Trophoblast cell (in vitro differentiated cells and primary cell): ENCODE measurements at regions not wholly inside any gene's neighbourhood (a gene's known extent, or its start where the extent isn't known, plus 50 kb on each side); places are given as distances from the start of the nearest gene placed in this dataset.

Experiments
- DNase-seq, 2 donors: peaks; one replicate each; pipeline ENCODE4 v3.0.0-alpha.2; 2016
- H2AFZ ChIP-seq: 2 replicates; pipeline ENCODE4 v1.6.1; 2013; ENCODE audit warnings: low read length, moderate library complexity, mild to moderate bottlenecking; ENCODE audit not compliant: insufficient read depth, poor library complexity
- H2AK5ac ChIP-seq: 2 replicates; pipeline ENCODE4 v1.6.1; 2013; ENCODE audit warnings: mild to moderate bottlenecking, low read length
- H2BK120ac ChIP-seq: 2 replicates; pipeline ENCODE4 v1.6.1; 2013; ENCODE audit warnings: low read length, mild to moderate bottlenecking, moderate library complexity; ENCODE audit not compliant: insufficient read depth, poor library complexity
- H2BK12ac ChIP-seq: 2 replicates; pipeline ENCODE4 v1.6.1; 2013; ENCODE audit warnings: mild to moderate bottlenecking, low read length, moderate library complexity
- H2BK5ac ChIP-seq: 2 replicates; pipeline ENCODE4 v1.6.1; 2013; ENCODE audit warnings: low read length, low read depth, moderate library complexity, mild to moderate bottlenecking; ENCODE audit not compliant: poor library complexity
- H3K14ac ChIP-seq: 2 replicates; pipeline ENCODE4 v1.6.1; 2013; ENCODE audit warnings: mild to moderate bottlenecking, low read length
- H3K18ac ChIP-seq: 2 replicates; pipeline ENCODE4 v1.6.1; 2013; ENCODE audit warnings: mild to moderate bottlenecking, low read length
- H3K23ac ChIP-seq: 2 replicates; pipeline ENCODE4 v1.6.1; 2013; ENCODE audit warnings: low read length
- H3K27ac ChIP-seq: 2 replicates; pipeline ENCODE4 v1.5.1; 2013; ENCODE audit warnings: low read depth, mild to moderate bottlenecking, inconsistent platforms, low read length, moderate library complexity
- H3K27me3 ChIP-seq: 2 replicates; pipeline ENCODE4 v1.6.1; 2013; ENCODE audit warnings: inconsistent platforms, mild to moderate bottlenecking, low read length, moderate library complexity; ENCODE audit not compliant: insufficient read depth
- H3K36me3 ChIP-seq, 2 experiments: 1 replicate in 1 of 2; 2 replicates in 1 of 2; pipeline ENCODE4 v1.6.1; 2013; ENCODE audit warnings: low read length in 2 of 2, mild to moderate bottlenecking in 2 of 2, moderate library complexity in 1 of 2; ENCODE audit not compliant: insufficient read depth in 2 of 2, control insufficient read depth in 1 of 2
- H3K4ac ChIP-seq: 2 replicates; pipeline ENCODE4 v1.6.1; 2013; ENCODE audit warnings: low read depth, mild to moderate bottlenecking, low read length, moderate library complexity
- H3K4me1 ChIP-seq, 2 experiments: 1 replicate in 1 of 2; 2 replicates in 1 of 2; pipeline ENCODE4 v1.6.1; 2013; ENCODE audit warnings: low read length in 2 of 2, mild to moderate bottlenecking in 2 of 2, moderate library complexity in 1 of 2; ENCODE audit not compliant: insufficient read depth in 2 of 2, control insufficient read depth in 1 of 2
- H3K4me2 ChIP-seq: 2 replicates; pipeline ENCODE4 v1.6.1; 2013; ENCODE audit warnings: inconsistent platforms, mild to moderate bottlenecking, low read length, moderate library complexity
- H3K4me3 ChIP-seq: 2 replicates; pipeline ENCODE4 v1.5.1; 2013; ENCODE audit warnings: mild to moderate bottlenecking, low read depth, low read length, inconsistent platforms
- H3K79me1 ChIP-seq: one replicate; pipeline ENCODE4 v1.6.1; 2013; ENCODE audit warnings: low read length
- H3K79me2 ChIP-seq: 2 replicates; pipeline ENCODE4 v1.6.1; 2013; ENCODE audit warnings: low read length, mild to moderate bottlenecking; ENCODE audit not compliant: control insufficient read depth, insufficient read depth, poor library complexity
- H3K9ac ChIP-seq: 2 replicates; pipeline ENCODE4 v1.6.1; 2013; ENCODE audit warnings: mild to moderate bottlenecking, low read length
- H3K9me3 ChIP-seq: 2 replicates; pipeline ENCODE4 v1.6.1; 2013; ENCODE audit warnings: low read depth, mild to moderate bottlenecking, control low read depth, inconsistent platforms, low read length; ENCODE audit not compliant: insufficient read depth
- H4K12ac ChIP-seq: 2 replicates; pipeline ENCODE4 v1.6.1; 2013; ENCODE audit warnings: low read depth, mild to moderate bottlenecking, low read length, moderate library complexity
- H4K8ac ChIP-seq: 2 replicates; pipeline ENCODE4 v1.6.1; 2013; ENCODE audit warnings: low read depth, mild to moderate bottlenecking, low read length, moderate library complexity
- H4K91ac ChIP-seq: one replicate; pipeline ENCODE4 v1.6.1; 2013; ENCODE audit warnings: low read depth, mild to moderate bottlenecking, low read length, moderate library complexity
- WGBS: extraction: QIAGEN DNeasy Blood & Tissue Kit; methylation state at CpG from one replicate; pipeline ENCODE4 v1.1.7; 2013; ENCODE audit warnings: missing lambda C conversion rate; ENCODE audit not compliant: insufficient read length, insufficient coverage; ENCODE audit errors: extremely low coverage; 5-methylcytosine and 5-hydroxymethylcytosine counted together

GRCh38 chr2:173797586-173798263 lies 167.4 kb downstream of the SP3 start:
- H3K4me3 ChIP-seq, result no peak overlapping the region
- H3K79me2 ChIP-seq, result no peaks in the 10 kb centered on the region
- no peaks in the 10 kb centered on the region for H3K36me3 ChIP-seq
- H2BK5ac ChIP-seq, result no peak overlapping the region
- no peak overlapping the region for H2AFZ ChIP-seq
- no peak overlapping the region for H3K14ac ChIP-seq
- no peak overlapping the region for H3K18ac ChIP-seq
- H3K4me2 ChIP-seq, result no peak overlapping the region
- no peak for DNase-seq
- H3K23ac ChIP-seq, result no peak overlapping the region
- no peak overlapping the region for H3K4ac ChIP-seq
- no peaks in the 10 kb centered on the region for H3K9me3 ChIP-seq
- H3K27me3 ChIP-seq, result no peaks in the 10 kb centered on the region
- H3K27ac ChIP-seq, result no peak overlapping the region
- no peak overlapping the region for H4K8ac ChIP-seq
- no peak overlapping the region for H2BK12ac ChIP-seq
- H3K79me1 ChIP-seq, result peaks cover 4% of the 10 kb centered on the region
- no peak overlapping the region for H4K12ac ChIP-seq
- H4K91ac ChIP-seq, result peak overlapping the region; percentile 9
- H3K4me1 ChIP-seq, result peaks cover 5 to 7% of the 10 kb centered on the region in 2 experiments
- no CpG with 5 or more reads among the region's 4 CpGs for WGBS
- H2AK5ac ChIP-seq, result no peak overlapping the region
- no peak overlapping the region for H3K9ac ChIP-seq
- no peak overlapping the region for H2BK120ac ChIP-seq

- Histone ChIP-seq H2AFZ (no peak overlapping the region), H2BK120ac (peak overlapping the region; percentile 88), H3K4me2 (no peak overlapping the region), H3K4ac (no peak overlapping the region), H3K36me3 (no peaks in the 10 kb centered on the region), H3K79me2 (peaks cover 2% of the 10 kb centered on the region), H4K8ac (no peak overlapping the region), H4K91ac (peak overlapping the region; percentile 93), H3K14ac (no peak overlapping the region), H3K9ac (no peak overlapping the region), H3K23ac (no peak overlapping the region), H3K4me1 (peaks cover 11 to 26% of the 10 kb centered on the region in 2 experiments), H3K4me3 (no peak overlapping the region), H3K27me3 (no peaks in the 10 kb centered on the region), H3K9me3 (no peaks in the 10 kb centered on the region), H3K79me1 (peaks cover 10% of the 10 kb centered on the region), H2BK5ac (peak overlapping the region; percentile 63), H2BK12ac (peak overlapping the region; percentile 75), H3K18ac (no peak overlapping the region), H3K27ac (peak overlapping the region; percentile 59), H4K12ac (no peak overlapping the region), H2AK5ac (no peak overlapping the region)
- peak; percentile 12 to 23 for DNase-seq
Measured at GRCh38 chr2:173802518-173802917, 162.7 kb downstream of the SP3 start.

- Histone ChIP-seq H4K91ac (no peak overlapping the region), H4K8ac (no peak overlapping the region), H3K4ac (no peak overlapping the region), H3K14ac (no peak overlapping the region), H3K27ac (peak overlapping the region; percentile 33), H3K9me3 (no peaks in the 10 kb centered on the region), H3K18ac (no peak overlapping the region), H2AFZ (no peak overlapping the region), H3K79me2 (peaks cover 2% of the 10 kb centered on the region), H2BK12ac (no peak overlapping the region), H3K79me1 (peaks cover 10% of the 10 kb centered on the region), H4K12ac (no peak overlapping the region), H3K27me3 (no peaks in the 10 kb centered on the region), H3K4me2 (no peak overlapping the region), H3K4me3 (no peak overlapping the region), H3K9ac (no peak overlapping the region), H2BK120ac (no peak overlapping the region), H3K23ac (no peak overlapping the region), H2BK5ac (no peak overlapping the region), H3K4me1 (peaks cover 11 to 24% of the 10 kb centered on the region in 2 experiments), H2AK5ac (no peak overlapping the region), H3K36me3 (no peaks in the 10 kb centered on the region)
- WGBS, result no CpG with 5 or more reads among the region's 1 CpG
- DNase-seq, result no peak
Measured at GRCh38 chr2:173803449-173803848, 161.7 kb downstream of the SP3 start.

- no peak overlapping the region for H3K4ac ChIP-seq
- H2BK12ac ChIP-seq, result peak overlapping the region; percentile 75
- peak; percentile 25 to 50 for DNase-seq
- no peak overlapping the region for H4K12ac ChIP-seq
- H3K23ac ChIP-seq, result no peak overlapping the region
- H2AFZ ChIP-seq, result no peak overlapping the region
- H3K27ac ChIP-seq, result no peak overlapping the region
- H3K36me3 ChIP-seq, result no peaks in the 10 kb centered on the region
- no peaks in the 10 kb centered on the region for H3K27me3 ChIP-seq
- H4K91ac ChIP-seq, result peak overlapping the region; percentile 31
- no peak overlapping the region for H3K4me2 ChIP-seq
- H3K18ac ChIP-seq, result no peak overlapping the region
- H3K4me1 ChIP-seq, result peaks cover 11 to 24% of the 10 kb centered on the region in 2 experiments
- no peak overlapping the region for H2BK120ac ChIP-seq
- peaks cover 2% of the 10 kb centered on the region for H3K79me2 ChIP-seq
- H2AK5ac ChIP-seq, result no peak overlapping the region
- H2BK5ac ChIP-seq, result no peak overlapping the region
- 100% methylated on average over 1 of the region's 2 CpGs for WGBS
- no peak overlapping the region for H3K14ac ChIP-seq
- no peak overlapping the region for H4K8ac ChIP-seq
- no peaks in the 10 kb centered on the region for H3K9me3 ChIP-seq
- H3K4me3 ChIP-seq, result no peak overlapping the region
- peaks cover 10% of the 10 kb centered on the region for H3K79me1 ChIP-seq
- no peak overlapping the region for H3K9ac ChIP-seq
Measured at GRCh38 chr2:173806761-173807160, 158.4 kb downstream of the SP3 start.
